Central memory CD8-positive, alpha-beta T cell (primary cell): ENCODE measurements at regions not wholly inside any gene's neighbourhood (a gene's known extent, or its start where the extent isn't known, plus 50 kb on each side); places are given as distances from the start of the nearest gene placed in this dataset.
A peak's percentile ranks its signal among the peaks of the same experiment; 100 is the strongest.

Experiments used
- ATAC-seq: fragments of 150-1000 bp; cut with Tn5 transposase; replicated peaks from 2 replicates; pipeline ENCODE4 v1.10.0; 2022; ENCODE audit warnings: mild to moderate bottlenecking, moderate FRiP score, moderate number of reproducible peaks; ENCODE audit not compliant: poor library complexity, severe bottlenecking; ENCODE audit errors: extremely low read depth
- DNase-seq, 2 donors: peaks; one replicate each; pipeline ENCODE4 v3.0.0; 2021; ENCODE audit warnings: low spot score in 2 of 2
- H3K27ac Mint-ChIP-seq: one replicate; pipeline ENCODE4 v1.8.0; 2022; ENCODE audit warnings: low read depth, mild to moderate bottlenecking, moderate library complexity, mixed read lengths
- H3K27me3 Mint-ChIP-seq: one replicate; pipeline ENCODE4 v1.8.0; 2022; ENCODE audit warnings: mixed read lengths
- H3K36me3 Mint-ChIP-seq: one replicate; pipeline ENCODE4 v1.8.0; 2022; ENCODE audit warnings: mild to moderate bottlenecking, moderate library complexity, mixed read lengths; ENCODE audit not compliant: insufficient read depth
- H3K4me1 Mint-ChIP-seq: one replicate; pipeline ENCODE4 v1.8.0; 2022; ENCODE audit warnings: mixed read lengths
- H3K4me3 Mint-ChIP-seq: one replicate; pipeline ENCODE4 v1.8.0; 2022; ENCODE audit warnings: mild to moderate bottlenecking, moderate library complexity, mixed read lengths
- H3K9me3 Mint-ChIP-seq: one replicate; pipeline ENCODE4 v1.8.0; 2022; ENCODE audit warnings: mixed read lengths

DNA sequence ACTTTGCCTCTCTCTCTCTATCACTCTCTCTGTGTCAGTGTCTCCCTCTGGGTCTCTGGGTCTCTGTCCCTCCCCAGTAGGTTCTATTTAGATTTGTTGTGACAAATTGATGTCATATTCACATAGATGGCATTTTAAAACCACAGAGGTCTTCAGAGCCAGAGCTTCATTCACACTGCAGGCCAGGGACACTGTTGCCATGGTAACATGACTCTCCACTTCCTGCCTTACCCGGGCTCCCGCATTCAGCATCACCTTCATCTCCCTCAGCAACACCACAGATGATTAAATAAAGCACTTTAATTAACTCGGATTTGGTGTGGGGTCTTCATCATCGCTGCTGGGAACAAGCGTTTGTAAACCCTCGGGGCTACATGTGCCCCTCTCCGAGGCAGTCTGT is 132.6 kb downstream of the ETS2 start:
- H3K4me1 Mint-ChIP-seq: peaks cover 15% of the 10 kb centered on the region
- no peaks in the 10 kb centered on the region for H3K9me3 Mint-ChIP-seq
- H3K36me3 Mint-ChIP-seq: no peaks in the 10 kb centered on the region
- H3K4me3 Mint-ChIP-seq: no peak overlapping the region
- ATAC-seq (no peak), DNase-seq (no peak)
- H3K27me3 Mint-ChIP-seq: no peaks in the 10 kb centered on the region
- peak overlapping the region; percentile 1 for H3K27ac Mint-ChIP-seq

DNA sequence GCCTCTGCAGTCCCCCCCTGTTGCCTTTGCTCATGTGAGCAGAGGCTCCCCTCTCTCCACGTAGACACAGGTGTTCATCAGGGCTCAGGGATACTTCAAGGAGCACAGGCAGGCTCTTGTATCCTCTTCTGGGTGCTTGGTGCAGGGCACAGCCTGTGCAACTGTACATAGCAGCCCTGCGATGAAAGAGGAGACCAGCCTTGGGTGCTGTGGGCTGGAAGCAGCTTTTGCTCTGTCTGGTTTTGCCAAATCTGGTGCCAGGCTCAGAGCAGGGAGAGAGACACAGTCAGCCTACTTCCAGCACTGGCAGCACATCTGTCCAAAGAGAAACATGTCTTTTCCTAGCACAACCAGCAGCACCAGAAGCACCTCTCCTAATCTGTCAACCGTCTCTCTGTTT is 132.1 kb downstream of the ETS2 start:
- Mint-ChIP-seq H3K4me3 (no peak overlapping the region), H3K27ac (peak overlapping the region; percentile 1), H3K9me3 (no peaks in the 10 kb centered on the region), H3K36me3 (no peaks in the 10 kb centered on the region), H3K4me1 (peaks cover 15% of the 10 kb centered on the region), H3K27me3 (no peaks in the 10 kb centered on the region)
- ATAC-seq (no peak), DNase-seq (no peak)

DNA sequence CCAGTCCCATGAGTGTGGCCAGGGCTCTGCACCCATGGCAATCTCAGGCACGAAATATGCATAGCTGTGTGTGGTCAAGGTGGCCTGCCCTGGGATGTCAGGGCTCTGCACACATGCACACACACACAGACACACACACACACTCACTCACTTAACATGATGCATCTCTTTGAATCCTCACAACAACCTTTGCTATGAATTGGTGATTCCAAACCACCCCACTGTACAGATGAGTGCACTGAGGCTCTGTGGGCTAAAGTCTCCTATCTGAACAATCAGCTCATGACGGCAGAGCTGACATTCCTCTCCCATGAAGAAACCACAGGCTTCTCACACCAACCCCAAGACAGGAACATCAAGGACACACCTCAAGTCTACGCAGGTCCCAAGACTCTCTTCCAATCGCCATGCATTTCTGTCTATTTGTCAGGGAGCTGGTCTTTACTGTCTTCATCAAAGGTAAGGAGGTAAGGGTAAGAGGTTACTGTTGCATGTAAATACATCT is 131.6 kb downstream of the ETS2 start:
- no peaks in the 10 kb centered on the region for H3K27me3 Mint-ChIP-seq
- ATAC-seq (no peak), DNase-seq (no peak)
- no peak overlapping the region for H3K4me3 Mint-ChIP-seq
- H3K9me3 Mint-ChIP-seq: no peaks in the 10 kb centered on the region
- no peak overlapping the region for H3K27ac Mint-ChIP-seq
- no peaks in the 10 kb centered on the region for H3K36me3 Mint-ChIP-seq
- peaks cover 15% of the 10 kb centered on the region for H3K4me1 Mint-ChIP-seq

DNA sequence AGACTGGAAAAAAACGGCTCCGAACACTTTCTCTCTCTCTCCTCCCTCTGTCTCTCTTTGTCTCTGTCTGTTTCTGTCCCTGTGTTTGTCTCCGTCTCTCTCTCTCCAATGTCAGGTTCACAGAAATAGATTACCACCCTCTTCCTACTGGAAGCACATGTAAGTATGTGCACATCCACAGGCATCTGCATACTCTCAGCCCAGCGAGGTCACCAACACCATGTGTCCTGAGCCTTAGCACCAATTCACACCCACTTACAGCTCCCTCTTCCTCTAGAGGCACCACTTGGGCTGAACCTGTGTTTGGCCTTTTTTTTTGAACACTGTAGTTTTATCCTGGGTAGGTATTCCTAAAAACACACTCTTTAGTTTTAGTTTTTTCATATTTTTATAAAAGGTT is 130.5 kb downstream of the ETS2 start:
- H3K36me3 Mint-ChIP-seq: no peaks in the 10 kb centered on the region
- no peak overlapping the region for H3K4me3 Mint-ChIP-seq
- H3K4me1 Mint-ChIP-seq: peaks cover 15% of the 10 kb centered on the region
- no peak overlapping the region for H3K27ac Mint-ChIP-seq
- no peak for ATAC-seq
- H3K9me3 Mint-ChIP-seq: no peaks in the 10 kb centered on the region
- H3K27me3 Mint-ChIP-seq: no peaks in the 10 kb centered on the region
- no peak for DNase-seq

DNA sequence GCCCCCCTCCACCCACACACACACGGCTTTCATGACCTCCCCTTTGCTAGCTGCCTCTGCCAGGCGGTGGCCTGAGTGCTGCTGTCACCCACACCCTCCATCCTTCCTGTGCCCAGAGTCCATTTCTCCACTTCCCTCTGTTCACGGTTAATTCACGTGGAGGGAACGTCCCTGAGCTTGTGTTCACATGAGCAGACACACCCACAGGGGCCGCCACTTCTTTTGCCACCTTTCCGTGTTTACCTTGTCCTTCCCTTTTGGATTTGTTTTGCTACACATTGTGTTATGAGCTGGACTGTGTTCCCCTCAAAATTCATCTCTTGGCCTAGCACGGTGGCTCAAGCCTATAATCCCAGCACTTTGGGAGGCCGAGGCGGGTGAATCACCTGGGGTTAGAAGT is 128.0 kb downstream of the ETS2 start:
- Mint-ChIP-seq H3K9me3 (peaks cover 6% of the 10 kb centered on the region), H3K27ac (no peak overlapping the region), H3K27me3 (no peaks in the 10 kb centered on the region), H3K4me3 (no peak overlapping the region), H3K4me1 (peaks cover 15% of the 10 kb centered on the region), H3K36me3 (no peaks in the 10 kb centered on the region)
- DNase-seq (no peak), ATAC-seq (no peak)

DNA sequence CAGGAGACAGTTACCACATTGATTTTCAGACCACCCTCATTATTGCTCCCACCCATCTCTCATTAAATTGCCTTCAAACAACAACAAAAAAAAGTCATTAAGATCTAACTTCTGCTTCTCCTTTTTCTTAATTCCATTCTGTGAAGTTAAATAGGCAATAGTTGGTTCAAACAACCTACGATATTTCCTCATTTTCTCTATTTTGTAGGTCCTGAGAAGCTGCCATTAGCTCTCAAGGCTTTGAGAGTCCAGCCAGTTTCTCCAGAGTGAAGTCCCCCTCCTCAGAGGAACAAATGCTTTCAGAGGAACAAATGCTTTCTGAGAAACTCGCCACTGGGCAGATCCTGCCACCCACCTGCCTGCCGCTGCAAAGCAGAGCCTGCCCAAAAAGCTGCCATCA is 125.6 kb downstream of the ETS2 start:
- no peak overlapping the region for H3K27ac Mint-ChIP-seq
- ATAC-seq (no peak), DNase-seq (no peak)
- H3K4me3 Mint-ChIP-seq: no peak overlapping the region
- no peaks in the 10 kb centered on the region for H3K4me1 Mint-ChIP-seq
- H3K36me3 Mint-ChIP-seq: no peaks in the 10 kb centered on the region
- peaks cover 6% of the 10 kb centered on the region for H3K9me3 Mint-ChIP-seq
- peaks cover 18% of the 10 kb centered on the region for H3K27me3 Mint-ChIP-seq

DNA sequence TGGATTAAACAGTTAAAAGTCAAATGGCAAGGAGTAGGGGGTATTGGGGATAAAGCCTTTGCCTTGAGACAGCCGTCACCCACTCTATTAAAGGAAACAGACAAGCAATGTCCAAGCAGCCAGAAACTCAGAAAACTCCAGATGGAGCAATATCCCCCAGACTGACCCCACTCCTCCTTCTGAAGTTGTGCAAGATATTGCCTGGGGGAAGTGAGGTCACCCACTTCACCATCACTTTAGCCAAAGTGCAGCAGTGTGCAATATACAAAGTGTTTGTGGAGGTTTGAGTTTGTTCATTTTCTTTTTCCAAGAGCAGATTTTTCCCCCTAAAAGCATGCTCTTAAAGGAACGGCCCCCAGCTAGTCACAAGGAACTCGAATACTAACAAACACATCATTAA is 125.1 kb downstream of the ETS2 start:
- Mint-ChIP-seq H3K9me3 (peaks cover 6% of the 10 kb centered on the region), H3K4me1 (no peaks in the 10 kb centered on the region), H3K36me3 (no peaks in the 10 kb centered on the region), H3K4me3 (no peak overlapping the region), H3K27ac (no peak overlapping the region), H3K27me3 (peaks cover 22% of the 10 kb centered on the region)
- no peak for ATAC-seq
- DNase-seq: no peak

DNA sequence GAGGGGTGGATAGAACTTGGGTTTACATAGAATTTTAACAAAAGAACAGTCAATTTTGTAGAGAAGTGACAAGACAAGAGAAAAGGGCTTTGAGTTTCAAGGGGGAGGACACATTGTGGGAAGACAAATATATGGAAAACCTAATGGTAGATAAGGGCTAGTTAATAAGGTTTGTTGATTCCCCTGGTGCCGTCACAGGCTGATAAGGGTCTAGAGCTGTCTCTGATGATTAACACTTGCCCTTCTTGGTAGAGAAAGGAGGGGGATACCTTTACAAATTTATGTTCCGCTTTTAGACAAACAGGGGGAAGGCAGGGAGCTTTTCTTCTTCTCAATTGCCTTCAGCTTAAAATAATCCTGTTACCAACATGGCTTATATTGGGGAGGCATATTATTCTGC is 124.3 kb downstream of the ETS2 start:
- ATAC-seq: no peak

DNA sequence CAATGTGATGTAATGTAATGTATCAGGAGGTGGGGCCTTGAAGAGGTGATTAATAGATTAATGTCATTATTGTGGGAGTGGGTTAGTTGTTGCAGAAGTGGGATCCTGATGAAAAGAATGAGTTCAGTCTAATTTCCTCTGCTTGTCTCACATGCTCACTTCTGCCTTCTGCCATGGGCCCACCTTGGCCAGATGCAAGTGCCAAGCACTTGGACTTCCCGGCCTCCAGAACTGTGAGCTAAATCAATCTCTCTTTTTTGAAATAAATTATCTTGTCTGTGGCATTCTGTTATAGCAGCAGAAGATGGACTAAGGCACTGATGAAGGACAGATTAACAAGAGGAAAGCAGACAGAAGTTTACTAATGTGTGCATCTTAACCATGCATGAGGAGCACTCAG is 123.9 kb downstream of the ETS2 start:
- H3K27ac Mint-ChIP-seq: no peak overlapping the region

More for the DNA sequence above, 124.3 kb downstream of the ETS2 start:
- no peak overlapping the region for H3K27ac Mint-ChIP-seq
- H3K4me3 Mint-ChIP-seq: no peak overlapping the region
- H3K27me3 Mint-ChIP-seq: peaks cover 30% of the 10 kb centered on the region
- DNase-seq: no peak
- no peaks in the 10 kb centered on the region for H3K36me3 Mint-ChIP-seq
- no peaks in the 10 kb centered on the region for H3K4me1 Mint-ChIP-seq
- peaks cover 6% of the 10 kb centered on the region for H3K9me3 Mint-ChIP-seq

DNA sequence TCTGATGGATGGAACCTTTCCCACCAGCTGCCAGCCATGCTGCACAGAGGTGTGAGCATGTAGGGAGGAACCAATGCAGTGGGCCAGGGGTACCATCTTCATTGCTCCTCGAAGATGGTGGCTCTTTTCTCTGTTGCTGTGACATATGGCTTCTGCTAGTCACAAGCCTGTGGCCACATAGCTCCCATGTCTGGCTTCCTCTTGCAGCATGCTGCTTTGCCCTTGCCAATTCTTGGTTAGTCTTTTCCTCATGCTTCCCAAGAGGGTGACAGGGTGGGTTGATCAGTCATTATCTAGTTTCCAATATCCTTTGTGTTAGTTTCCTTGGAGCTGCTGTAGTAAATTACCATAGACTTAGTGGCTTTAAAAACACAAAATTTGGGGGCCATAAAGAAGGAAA is 123.4 kb downstream of the ETS2 start:
- H3K9me3 Mint-ChIP-seq: peaks cover 6% of the 10 kb centered on the region
- DNase-seq (no peak), ATAC-seq (no peak)
- H3K4me3 Mint-ChIP-seq: no peak overlapping the region
- no peak overlapping the region for H3K27ac Mint-ChIP-seq
- peaks cover 36% of the 10 kb centered on the region for H3K27me3 Mint-ChIP-seq
- H3K4me1 Mint-ChIP-seq: no peaks in the 10 kb centered on the region
- no peaks in the 10 kb centered on the region for H3K36me3 Mint-ChIP-seq

More for the DNA sequence above, 123.9 kb downstream of the ETS2 start:
- no peak overlapping the region for H3K4me3 Mint-ChIP-seq
- peaks cover 6% of the 10 kb centered on the region for H3K9me3 Mint-ChIP-seq
- no peaks in the 10 kb centered on the region for H3K36me3 Mint-ChIP-seq
- DNase-seq (no peak), ATAC-seq (no peak)
- no peaks in the 10 kb centered on the region for H3K4me1 Mint-ChIP-seq
- peaks cover 34% of the 10 kb centered on the region for H3K27me3 Mint-ChIP-seq

DNA sequence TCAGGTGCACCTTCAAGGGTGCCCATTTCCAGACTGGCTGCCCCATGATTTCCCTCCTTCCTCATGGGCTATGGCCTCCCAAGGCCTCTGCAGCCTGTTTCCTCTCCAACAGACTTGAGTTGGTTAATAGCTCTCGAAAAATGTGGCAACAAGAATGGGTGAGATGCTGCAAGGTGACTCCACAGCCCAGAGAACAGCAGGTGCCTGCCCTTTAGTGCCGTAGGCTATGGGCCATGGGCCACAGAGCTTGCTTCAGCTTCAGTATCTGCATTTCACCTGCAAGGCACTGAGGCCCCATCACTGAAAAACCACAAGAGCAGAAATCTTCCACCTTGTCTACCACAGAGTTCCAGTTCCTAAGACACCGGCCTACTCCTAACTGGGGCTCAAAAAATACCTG is 122.0 kb downstream of the ETS2 start:
- no peak for ATAC-seq
- Mint-ChIP-seq H3K27ac (peak overlapping the region; percentile 24), H3K9me3 (peaks cover 7% of the 10 kb centered on the region), H3K27me3 (peaks cover 49% of the 10 kb centered on the region), H3K4me1 (no peaks in the 10 kb centered on the region), H3K36me3 (no peaks in the 10 kb centered on the region), H3K4me3 (no peak overlapping the region)
- DNase-seq: no peak

DNA sequence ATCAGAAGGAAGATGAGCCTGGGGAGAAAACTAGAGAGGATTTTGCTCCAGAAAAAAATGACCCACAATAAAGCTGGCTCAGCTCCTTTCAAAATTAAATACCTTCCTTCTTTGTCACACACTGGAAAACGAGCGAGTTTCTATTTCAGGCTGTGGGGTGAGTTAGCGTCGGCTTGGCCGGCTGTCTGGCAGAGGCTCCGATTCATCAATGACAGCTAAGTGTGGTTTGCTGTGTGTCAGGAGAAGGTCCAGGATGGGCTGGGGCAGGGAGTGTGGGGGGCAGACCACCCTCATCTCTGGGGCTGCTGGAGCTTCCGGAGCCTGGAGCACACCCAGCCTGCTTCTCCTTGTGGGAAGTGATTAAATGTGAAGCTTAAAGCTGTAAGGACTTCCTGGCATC is 120.2 kb downstream of the ETS2 start:
- ATAC-seq (no peak), DNase-seq (no peak)
- H3K4me1 Mint-ChIP-seq: no peaks in the 10 kb centered on the region
- peaks cover 12% of the 10 kb centered on the region for H3K9me3 Mint-ChIP-seq
- no peaks in the 10 kb centered on the region for H3K36me3 Mint-ChIP-seq
- peaks cover 63% of the 10 kb centered on the region for H3K27me3 Mint-ChIP-seq
- no peak overlapping the region for H3K27ac Mint-ChIP-seq
- no peak overlapping the region for H3K4me3 Mint-ChIP-seq

DNA sequence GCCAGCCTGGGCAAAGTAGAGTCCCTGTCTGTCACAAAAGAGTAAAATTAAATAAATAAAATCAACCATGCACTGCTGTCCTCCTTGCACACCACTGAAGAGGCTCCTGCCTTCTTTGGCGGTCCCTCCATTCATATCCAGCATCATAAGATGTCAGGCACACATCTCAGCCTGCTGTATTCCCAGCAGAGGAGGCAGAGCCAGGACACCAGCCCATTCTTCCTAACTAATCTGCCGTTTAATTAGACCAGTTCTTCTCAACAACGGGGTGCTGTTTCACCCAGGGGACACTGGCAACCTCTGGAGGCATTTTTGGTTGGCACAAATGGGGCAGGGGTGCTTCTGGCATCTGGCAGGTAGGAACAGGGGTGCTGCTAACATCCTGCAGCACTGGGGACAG is 119.7 kb downstream of the ETS2 start:
- DNase-seq: no peak
- Mint-ChIP-seq H3K27me3 (peaks cover 68% of the 10 kb centered on the region), H3K9me3 (peaks cover 12% of the 10 kb centered on the region), H3K36me3 (no peaks in the 10 kb centered on the region), H3K4me1 (no peaks in the 10 kb centered on the region), H3K4me3 (no peak overlapping the region), H3K27ac (no peak overlapping the region)
- no peak for ATAC-seq

DNA sequence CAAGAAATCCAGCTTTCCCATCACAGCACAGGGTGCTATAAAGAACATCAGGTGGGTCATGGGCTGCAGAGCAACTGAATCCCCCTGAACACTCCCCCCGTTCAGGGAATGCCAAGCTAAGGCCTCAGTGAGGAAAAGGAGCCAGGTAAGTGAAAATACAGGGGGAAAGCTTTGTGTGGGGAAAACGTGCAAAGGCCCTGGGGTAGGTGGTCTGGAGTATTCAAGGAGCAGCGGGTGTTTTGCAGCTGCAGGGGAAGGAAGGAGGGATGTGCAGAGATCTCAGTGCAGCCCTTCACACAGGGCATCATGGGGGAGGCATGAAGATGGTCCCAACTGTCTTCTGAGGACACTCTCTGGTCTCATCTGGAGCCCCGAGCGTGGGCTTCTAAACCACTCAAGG is 119.2 kb downstream of the ETS2 start:
- Mint-ChIP-seq H3K9me3 (peaks cover 12% of the 10 kb centered on the region), H3K4me3 (no peak overlapping the region), H3K4me1 (no peaks in the 10 kb centered on the region), H3K36me3 (no peaks in the 10 kb centered on the region), H3K27me3 (peaks cover 73% of the 10 kb centered on the region), H3K27ac (no peak overlapping the region)
- ATAC-seq: no peak
- no peak for DNase-seq
